HL-60 (cell line): ENCODE measurements at regions not wholly inside any gene's neighbourhood (a gene's known extent, or its start where the extent isn't known, plus 50 kb on each side); places are given as distances from the start of the nearest gene placed in this dataset.
A peak's percentile ranks its signal among the peaks of the same experiment; 100 is the strongest.

Experiments
- DNase-seq, 2 experiments: peaks; one replicate each; pipeline ENCODE4 v3.0.0-alpha.2; 2010 to 2020; ENCODE audit warnings: low read depth in 1 of 2, low spot score in 1 of 2
- H3K27ac ChIP-seq: fragments of 250-450 bp; sonication (Bioruptor Pico); replicated peaks from 2 replicates; pipeline ENCODE4 v1.5.1; 2020; ENCODE audit warnings: mild to moderate bottlenecking, moderate library complexity
- H3K27me3 ChIP-seq: fragments of 250-450 bp; sonication (Bioruptor Pico); 2 replicates; pipeline ENCODE4 v1.5.1; 2021; ENCODE audit warnings: mild to moderate bottlenecking, moderate library complexity; ENCODE audit not compliant: insufficient read depth, poor library complexity, severe bottlenecking
- H3K4me3 ChIP-seq: replicated peaks from 2 replicates; pipeline ENCODE4 v1.5.1; 2011; ENCODE audit warnings: mild to moderate bottlenecking, control low read depth, low read length; ENCODE audit not compliant: insufficient read depth
- GABPA ChIP-seq: IDR thresholded peaks from 2 replicates; pipeline ENCODE4 v1.6.1; 2012; ENCODE audit warnings: low read depth
- POLR2AphosphoS5 ChIP-seq: IDR thresholded peaks from 2 replicates; pipeline ENCODE4 v1.6.1; 2012; ENCODE audit warnings: low read depth
- SPI1 ChIP-seq: IDR thresholded peaks from 2 replicates; pipeline ENCODE4 v1.6.1; 2012; ENCODE audit warnings: low read depth, mild to moderate bottlenecking, borderline replicate concordance
- TF ChIP-seq, protein P1 (sequence below): IDR thresholded peaks from one replicate; pipeline ENCODE4 v1.5.1; 2011; ENCODE audit warnings: low read length, control low read depth, inconsistent platforms; ENCODE audit not compliant: insufficient read depth
- TF ChIP-seq, protein P2 (sequence below): IDR thresholded peaks from 2 replicates; pipeline ENCODE4 v1.6.1; 2012; ENCODE audit warnings: low read depth; ENCODE audit not compliant: insufficient replicate concordance

DNA sequence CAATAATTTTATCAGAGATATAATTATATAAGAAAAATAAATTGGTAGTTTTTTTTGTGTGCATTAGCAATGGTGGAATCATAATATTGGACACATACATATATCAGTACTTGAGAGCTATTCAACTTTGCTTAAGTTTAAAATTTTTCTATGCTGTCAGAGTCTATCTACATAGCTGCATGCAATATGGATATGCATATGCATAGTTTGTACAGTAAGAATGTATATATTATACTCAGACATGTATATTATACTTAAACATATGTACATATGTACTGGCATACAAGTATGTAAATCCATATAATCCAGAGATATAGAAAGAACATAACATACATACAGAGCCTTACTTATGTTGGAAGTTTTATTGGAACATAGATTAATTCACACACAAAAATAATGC is 1043.2 kb downstream of the EFNB2 start:
- H3K27me3 ChIP-seq = no peaks in the 10 kb centered on the region
- no peak overlapping the region for H3K4me3 ChIP-seq
- no peak for DNase-seq
- no peak overlapping the region for H3K27ac ChIP-seq
- no peak for TF ChIP-seq GABPA
- no peak for TF ChIP-seq POLR2AphosphoS5
- TF ChIP-seq SPI1 = no peak
- TF ChIP-seq, protein P1, sequence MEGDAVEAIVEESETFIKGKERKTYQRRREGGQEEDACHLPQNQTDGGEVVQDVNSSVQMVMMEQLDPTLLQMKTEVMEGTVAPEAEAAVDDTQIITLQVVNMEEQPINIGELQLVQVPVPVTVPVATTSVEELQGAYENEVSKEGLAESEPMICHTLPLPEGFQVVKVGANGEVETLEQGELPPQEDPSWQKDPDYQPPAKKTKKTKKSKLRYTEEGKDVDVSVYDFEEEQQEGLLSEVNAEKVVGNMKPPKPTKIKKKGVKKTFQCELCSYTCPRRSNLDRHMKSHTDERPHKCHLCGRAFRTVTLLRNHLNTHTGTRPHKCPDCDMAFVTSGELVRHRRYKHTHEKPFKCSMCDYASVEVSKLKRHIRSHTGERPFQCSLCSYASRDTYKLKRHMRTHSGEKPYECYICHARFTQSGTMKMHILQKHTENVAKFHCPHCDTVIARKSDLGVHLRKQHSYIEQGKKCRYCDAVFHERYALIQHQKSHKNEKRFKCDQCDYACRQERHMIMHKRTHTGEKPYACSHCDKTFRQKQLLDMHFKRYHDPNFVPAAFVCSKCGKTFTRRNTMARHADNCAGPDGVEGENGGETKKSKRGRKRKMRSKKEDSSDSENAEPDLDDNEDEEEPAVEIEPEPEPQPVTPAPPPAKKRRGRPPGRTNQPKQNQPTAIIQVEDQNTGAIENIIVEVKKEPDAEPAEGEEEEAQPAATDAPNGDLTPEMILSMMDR = no peak
- TF ChIP-seq, protein P2, sequence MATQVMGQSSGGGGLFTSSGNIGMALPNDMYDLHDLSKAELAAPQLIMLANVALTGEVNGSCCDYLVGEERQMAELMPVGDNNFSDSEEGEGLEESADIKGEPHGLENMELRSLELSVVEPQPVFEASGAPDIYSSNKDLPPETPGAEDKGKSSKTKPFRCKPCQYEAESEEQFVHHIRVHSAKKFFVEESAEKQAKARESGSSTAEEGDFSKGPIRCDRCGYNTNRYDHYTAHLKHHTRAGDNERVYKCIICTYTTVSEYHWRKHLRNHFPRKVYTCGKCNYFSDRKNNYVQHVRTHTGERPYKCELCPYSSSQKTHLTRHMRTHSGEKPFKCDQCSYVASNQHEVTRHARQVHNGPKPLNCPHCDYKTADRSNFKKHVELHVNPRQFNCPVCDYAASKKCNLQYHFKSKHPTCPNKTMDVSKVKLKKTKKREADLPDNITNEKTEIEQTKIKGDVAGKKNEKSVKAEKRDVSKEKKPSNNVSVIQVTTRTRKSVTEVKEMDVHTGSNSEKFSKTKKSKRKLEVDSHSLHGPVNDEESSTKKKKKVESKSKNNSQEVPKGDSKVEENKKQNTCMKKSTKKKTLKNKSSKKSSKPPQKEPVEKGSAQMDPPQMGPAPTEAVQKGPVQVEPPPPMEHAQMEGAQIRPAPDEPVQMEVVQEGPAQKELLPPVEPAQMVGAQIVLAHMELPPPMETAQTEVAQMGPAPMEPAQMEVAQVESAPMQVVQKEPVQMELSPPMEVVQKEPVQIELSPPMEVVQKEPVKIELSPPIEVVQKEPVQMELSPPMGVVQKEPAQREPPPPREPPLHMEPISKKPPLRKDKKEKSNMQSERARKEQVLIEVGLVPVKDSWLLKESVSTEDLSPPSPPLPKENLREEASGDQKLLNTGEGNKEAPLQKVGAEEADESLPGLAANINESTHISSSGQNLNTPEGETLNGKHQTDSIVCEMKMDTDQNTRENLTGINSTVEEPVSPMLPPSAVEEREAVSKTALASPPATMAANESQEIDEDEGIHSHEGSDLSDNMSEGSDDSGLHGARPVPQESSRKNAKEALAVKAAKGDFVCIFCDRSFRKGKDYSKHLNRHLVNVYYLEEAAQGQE = no peak

DNA sequence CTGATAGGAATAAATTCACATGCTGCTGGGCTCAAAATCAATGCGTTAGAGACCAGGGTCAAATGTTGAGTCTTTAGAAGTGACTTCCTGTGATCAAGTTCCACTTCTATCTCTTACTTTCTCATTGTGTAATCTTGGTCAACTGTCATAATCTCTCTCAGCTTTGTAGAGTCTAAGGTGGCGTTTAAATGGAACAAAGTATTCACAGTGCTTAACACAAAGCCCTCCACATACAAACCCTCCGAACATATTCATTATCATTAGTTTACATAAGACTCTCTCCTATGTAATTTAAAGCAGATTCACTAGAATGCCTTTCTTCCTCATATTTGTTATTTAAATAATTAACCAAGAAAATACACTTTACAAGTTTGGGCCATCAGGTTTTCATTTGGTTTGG is 1044.1 kb downstream of the EFNB2 start:
- TF ChIP-seq GABPA (no peak), SPI1 (no peak; the same call in 1 of the 2 replicates)
- Histone ChIP-seq H3K27me3 (no peaks in the 10 kb centered on the region), H3K27ac (no peak overlapping the region), H3K4me3 (no peak overlapping the region)
- DNase-seq = no peak

DNA sequence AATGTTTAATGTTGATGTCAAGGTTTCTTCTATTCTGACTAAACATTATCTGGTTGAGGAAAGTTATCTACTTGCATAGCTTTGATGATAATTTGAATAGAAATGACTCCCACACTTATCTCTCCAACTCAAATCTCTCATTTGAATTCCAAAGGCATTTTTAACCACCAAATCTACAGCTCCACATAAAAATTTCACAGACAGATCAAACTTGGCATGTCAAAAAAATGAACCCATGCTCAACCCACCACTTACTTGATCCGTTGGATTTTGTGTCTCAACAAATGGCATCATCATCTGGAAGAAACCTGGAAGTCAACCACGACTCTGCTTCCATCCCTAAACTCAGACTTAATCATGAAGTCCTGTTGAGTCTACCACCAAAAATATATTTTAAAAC is 1050.4 kb downstream of the EFNB2 start:
- no peak overlapping the region for H3K4me3 ChIP-seq
- no peak for TF ChIP-seq GABPA
- TF ChIP-seq POLR2AphosphoS5 = no peak
- TF ChIP-seq SPI1 = no peak
- TF ChIP-seq, protein P1 = no peak
- TF ChIP-seq, protein P2 = no peak
- no peak for DNase-seq
- no peaks in the 10 kb centered on the region for H3K27me3 ChIP-seq
- H3K27ac ChIP-seq = no peak overlapping the region

DNA sequence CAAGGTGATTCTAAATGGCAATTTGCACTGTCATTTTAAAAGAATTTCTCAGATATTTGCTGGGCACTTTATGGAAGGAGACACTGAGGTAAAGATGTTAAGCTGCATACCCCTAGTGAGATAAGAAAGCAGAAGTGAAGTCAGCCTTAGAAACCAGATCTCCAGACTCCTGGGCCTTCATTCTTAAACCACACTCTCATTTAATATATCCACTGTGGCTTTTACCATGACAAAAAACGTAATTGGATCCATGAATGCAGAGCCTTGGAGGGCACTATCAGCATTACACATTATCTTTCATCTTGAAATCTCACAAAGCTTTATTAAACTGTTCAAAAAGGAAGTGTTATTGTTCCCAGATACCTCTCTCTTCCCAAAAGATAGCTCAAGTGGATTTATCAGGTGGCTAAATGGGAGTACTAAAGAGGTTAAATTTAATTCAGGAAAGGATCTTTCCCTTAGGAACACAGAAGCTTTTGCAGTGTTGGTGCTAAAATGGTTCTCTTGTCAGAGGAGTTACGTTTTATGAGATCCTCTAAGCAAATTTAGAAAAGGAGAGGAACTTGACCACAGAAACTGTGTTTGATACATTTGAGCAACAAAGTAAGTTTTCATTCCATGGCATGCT is 1060.4 kb downstream of the EFNB2 start:
- no peak for DNase-seq
- H3K4me3 ChIP-seq = no peak overlapping the region
- no peaks in the 10 kb centered on the region for H3K27me3 ChIP-seq
- TF ChIP-seq SPI1 = peak; percentile 62
- no peak for TF ChIP-seq GABPA
- H3K27ac ChIP-seq = no peak overlapping the region

DNA sequence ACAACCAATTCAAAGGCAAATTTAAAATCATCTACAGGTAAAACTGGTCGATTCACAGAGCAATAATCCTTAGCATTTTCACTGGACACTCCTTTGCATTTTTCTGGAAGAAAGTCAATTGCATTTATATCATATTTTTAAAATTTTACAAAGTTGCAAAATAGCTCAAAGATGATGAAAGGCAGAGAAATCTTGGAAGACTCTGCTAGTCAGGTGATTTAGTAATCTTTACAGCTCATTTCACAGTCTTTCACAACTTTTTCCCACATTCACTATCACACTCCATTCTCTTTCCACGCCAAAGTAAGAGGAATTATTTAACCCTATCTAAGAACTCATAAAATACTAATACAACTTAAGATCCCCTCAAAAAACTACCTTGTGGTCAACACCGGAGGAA is 1063.8 kb downstream of the EFNB2 start:
- Histone ChIP-seq H3K27ac (no peak overlapping the region), H3K27me3 (no peaks in the 10 kb centered on the region), H3K4me3 (no peak overlapping the region)
- TF ChIP-seq, protein P2 = no peak
- no peak for TF ChIP-seq SPI1
- TF ChIP-seq GABPA = no peak
- TF ChIP-seq POLR2AphosphoS5 = no peak
- TF ChIP-seq, protein P1 = no peak
- DNase-seq = no peak
